H9 (cell line): ENCODE measurements at regions not wholly inside any gene's neighbourhood (a gene's known extent, or its start where the extent isn't known, plus 50 kb on each side); places are given as distances from the start of the nearest gene placed in this dataset.
A peak's percentile ranks its signal among the peaks of the same experiment; 100 is the strongest.

Experiments
- DNase-seq: peaks from one replicate; pipeline ENCODE4 v3.0.0-alpha.2; 2017
- H2AFZ ChIP-seq: one replicate; pipeline ENCODE4 v1.6.1; 2013; ENCODE audit warnings: mild to moderate bottlenecking, low read length, control low read depth, moderate library complexity
- H2AK5ac ChIP-seq: 2 replicates; pipeline ENCODE4 v1.6.1; 2013; ENCODE audit warnings: low read length, control low read depth, mixed read lengths; ENCODE audit not compliant: insufficient read length
- H2BK120ac ChIP-seq: one replicate; pipeline ENCODE4 v1.6.1; 2013; ENCODE audit warnings: low read depth, mild to moderate bottlenecking, low read length, control low read depth, inconsistent platforms; ENCODE audit not compliant: poor library complexity, severe bottlenecking
- H2BK12ac ChIP-seq: 2 replicates; pipeline ENCODE4 v1.6.1; 2013; ENCODE audit warnings: low read length, control low read depth, mixed read lengths, low read depth; ENCODE audit not compliant: insufficient read length
- H2BK15ac ChIP-seq: 2 replicates; pipeline ENCODE4 v1.6.1; 2013; ENCODE audit warnings: low read depth, low read length, control low read depth
- H2BK20ac ChIP-seq: one replicate; pipeline ENCODE4 v1.6.1; 2013; ENCODE audit warnings: low read depth, mild to moderate bottlenecking, low read length, control low read depth, inconsistent platforms; ENCODE audit not compliant: poor library complexity, severe bottlenecking
- H2BK5ac ChIP-seq: 2 replicates; pipeline ENCODE4 v1.6.1; 2013; ENCODE audit warnings: low read length, control low read depth, mixed read lengths; ENCODE audit not compliant: insufficient read length
- H3K14ac ChIP-seq: 2 replicates; pipeline ENCODE4 v1.6.1; 2013; ENCODE audit warnings: low read length, control low read depth; ENCODE audit not compliant: insufficient read depth
- H3K18ac ChIP-seq: 2 replicates; pipeline ENCODE4 v1.6.1; 2013; ENCODE audit warnings: low read depth, mild to moderate bottlenecking, mixed read lengths, low read length, control low read depth; ENCODE audit not compliant: insufficient read length
- H3K23ac ChIP-seq: 2 replicates; pipeline ENCODE4 v1.6.1; 2013; ENCODE audit warnings: low read length, control low read depth, mixed read lengths, low read depth; ENCODE audit not compliant: insufficient read length
- H3K23me2 ChIP-seq: 2 replicates; pipeline ENCODE4 v1.6.1; 2013; ENCODE audit warnings: low read depth, mild to moderate bottlenecking, mixed read lengths, low read length, control low read depth; ENCODE audit not compliant: insufficient read length, poor library complexity, severe bottlenecking
- H3K27ac ChIP-seq: 2 replicates; pipeline ENCODE4 v1.5.1; 2013; ENCODE audit warnings: low read length, control low read depth, mixed read lengths, low read depth; ENCODE audit not compliant: insufficient read length
- H3K27me3 ChIP-seq: 2 replicates; pipeline ENCODE4 v1.6.1; 2013; ENCODE audit warnings: low read length, control low read depth, inconsistent platforms; ENCODE audit not compliant: insufficient read depth
- H3K4ac ChIP-seq: 2 replicates; pipeline ENCODE4 v1.6.1; 2013; ENCODE audit warnings: low read depth, mild to moderate bottlenecking, control low read depth, inconsistent platforms, low read length, moderate library complexity
- H3K4me1 ChIP-seq: 2 replicates; pipeline ENCODE4 v1.6.1; 2013; ENCODE audit warnings: low read length, control low read depth, inconsistent platforms; ENCODE audit not compliant: insufficient read depth
- H3K4me2 ChIP-seq: 2 replicates; pipeline ENCODE4 v1.6.1; 2013; ENCODE audit warnings: low read length, control low read depth, mixed read lengths; ENCODE audit not compliant: insufficient read length, insufficient read depth
- H3K56ac ChIP-seq: 2 replicates; pipeline ENCODE4 v1.6.1; 2013; ENCODE audit warnings: low read depth, mild to moderate bottlenecking, mixed read lengths, low read length, control low read depth; ENCODE audit not compliant: insufficient read length
- H3K79me1 ChIP-seq: 2 replicates; pipeline ENCODE4 v1.6.1; 2013; ENCODE audit warnings: low read depth, mild to moderate bottlenecking, moderate library complexity, low read length, control low read depth, inconsistent platforms; ENCODE audit not compliant: insufficient read depth, poor library complexity, severe bottlenecking
- H3K79me2 ChIP-seq: 2 replicates; pipeline ENCODE4 v1.6.1; 2013; ENCODE audit warnings: low read length, control low read depth, inconsistent platforms; ENCODE audit not compliant: insufficient read depth
- H3K9ac ChIP-seq: 2 replicates; pipeline ENCODE4 v1.6.1; 2013; ENCODE audit warnings: low read length, control low read depth, mixed read lengths; ENCODE audit not compliant: insufficient read length; ENCODE audit errors: extremely low read depth
- H3K9me3 ChIP-seq: one replicate; pipeline ENCODE4 v1.6.1; 2013; ENCODE audit warnings: low read depth, low read length, inconsistent platforms; ENCODE audit not compliant: control insufficient read depth
- H3T11ph ChIP-seq: one replicate; pipeline ENCODE4 v1.6.1; 2013; ENCODE audit warnings: mild to moderate bottlenecking, low read length, control low read depth, inconsistent platforms
- H4K20me1 ChIP-seq: one replicate; pipeline ENCODE4 v1.6.1; 2013; ENCODE audit not compliant: control insufficient read depth, insufficient read length, insufficient read depth
- H4K5ac ChIP-seq: 2 replicates; pipeline ENCODE4 v1.6.1; 2013; ENCODE audit warnings: low read depth, mild to moderate bottlenecking, mixed read lengths, low read length, control low read depth; ENCODE audit not compliant: insufficient read length
- H4K8ac ChIP-seq: replicated peaks from 2 replicates; pipeline ENCODE4 v1.6.1; 2013; ENCODE audit warnings: low read length, control low read depth, mixed read lengths, low read depth; ENCODE audit not compliant: insufficient read length
- H4K91ac ChIP-seq: 2 replicates; pipeline ENCODE4 v1.6.1; 2013; ENCODE audit warnings: low read depth, mild to moderate bottlenecking, moderate library complexity, mixed read lengths, low read length, control low read depth; ENCODE audit not compliant: insufficient read length
- H3K27ac Mint-ChIP-seq, 3 experiments: 2 replicates in 2 of 3; 3 replicates in 1 of 3; pipeline ENCODE4 v1.8.0; 2020 to 2021; ENCODE audit warnings: mixed read lengths in 3 of 3, mild to moderate bottlenecking in 1 of 3, moderate library complexity in 1 of 3
- H3K27me3 Mint-ChIP-seq: 2 replicates; pipeline ENCODE4 v1.8.0; 2021; ENCODE audit warnings: low read depth, mild to moderate bottlenecking, moderate library complexity, mixed read lengths
- H3K36me3 Mint-ChIP-seq, 3 experiments: 2 replicates in 2 of 3; 3 replicates in 1 of 3; pipeline ENCODE4 v1.8.0; 2020 to 2021; ENCODE audit warnings: low read depth in 3 of 3, mixed read lengths in 3 of 3; ENCODE audit not compliant: insufficient read depth in 1 of 3
- H3K4me1 Mint-ChIP-seq, 2 experiments: 2 replicates each; pipeline ENCODE4 v1.8.0; 2020; ENCODE audit warnings: mixed read lengths in 2 of 2
- H3K4me3 Mint-ChIP-seq, 2 experiments: 2 replicates in 1 of 2; 3 replicates in 1 of 2; pipeline ENCODE4 v1.8.0; 2020 to 2021; ENCODE audit warnings: mild to moderate bottlenecking in 2 of 2, mixed read lengths in 2 of 2, moderate library complexity in 1 of 2
- H3K9me3 Mint-ChIP-seq, 2 experiments: 2 replicates in 1 of 2; 3 replicates in 1 of 2; pipeline ENCODE4 v1.8.0; 2020; ENCODE audit warnings: mild to moderate bottlenecking in 2 of 2, mixed read lengths in 2 of 2, moderate library complexity in 1 of 2
- WGBS: extraction: QIAGEN DNeasy Blood & Tissue Kit; methylation state at CpG from one replicate; pipeline ENCODE4 v1.1.7; 2013; ENCODE audit warnings: missing lambda C conversion rate, low lambda C conversion rate, mixed read lengths; ENCODE audit not compliant: insufficient read length; ENCODE audit errors: extremely low coverage; 5-methylcytosine and 5-hydroxymethylcytosine counted together
- TF ChIP-seq, protein P1 (sequence below): fragments of 200-600 bp; sonication (generic); conservative IDR thresholded peaks from 3 replicates; pipeline ENCODE4 v1.8.0; 2021; ENCODE audit warnings: antibody characterized with exemption, mild to moderate bottlenecking

DNA sequence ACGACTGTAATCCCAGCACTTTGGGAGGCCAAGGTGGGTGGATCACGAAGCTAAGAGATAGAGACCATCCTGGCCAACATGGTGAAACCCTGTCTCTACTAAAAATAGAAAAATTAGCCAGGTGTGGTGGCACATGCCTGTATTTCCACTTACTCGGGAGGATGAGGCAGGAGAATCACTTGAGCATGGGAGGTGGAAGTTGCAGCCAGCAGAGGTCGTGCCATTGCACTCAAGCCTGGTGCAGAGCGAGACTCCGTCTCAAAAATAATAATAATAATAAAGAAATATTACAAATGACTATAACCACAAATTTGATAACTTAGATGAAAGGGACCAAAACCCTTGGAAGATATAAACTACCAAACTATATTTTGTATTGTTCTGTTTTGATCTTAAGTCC, 226.3 kb upstream of the GULP1 start:
- no peak overlapping the region for H3K4ac ChIP-seq
- H3K4me2 ChIP-seq: no peak overlapping the region
- Mint-ChIP-seq H3K27me3 (no peaks in the 10 kb centered on the region), H3K36me3 (no peaks in the 10 kb centered on the region; a peak in 1 of 7 replicates), H3K4me3 (no peak overlapping the region), H3K27ac (no peak overlapping the region), H3K4me1 (peaks cover 4 to 5% of the 10 kb centered on the region in 2 experiments; a peak in 2 of 4 replicates), H3K9me3 (0 out of 5 replicates have a peak, but pooled peaks cover 0 to 3% of the 10 kb centered on the region in 2 experiments)
- no peak overlapping the region for H2BK20ac ChIP-seq
- no peak overlapping the region for H3T11ph ChIP-seq
- H4K91ac ChIP-seq: no peak overlapping the region
- H4K5ac ChIP-seq: no peak overlapping the region
- no peak overlapping the region for H2BK12ac ChIP-seq
- DNase-seq: peak; percentile 31
- no peak overlapping the region for H3K27ac ChIP-seq
- H4K8ac ChIP-seq: no peak overlapping the region
- no peak overlapping the region for H3K56ac ChIP-seq
- H3K23ac ChIP-seq: no peak overlapping the region
- no peak overlapping the region for H3K18ac ChIP-seq
- H2BK5ac ChIP-seq: no peak overlapping the region
- no CpG with 5 or more reads among the region's 6 CpGs for WGBS
- no peaks in the 10 kb centered on the region for H3K27me3 ChIP-seq
- H2BK15ac ChIP-seq: no peak overlapping the region
- H3K79me1 ChIP-seq: no peaks in the 10 kb centered on the region
- no peaks in the 10 kb centered on the region for H3K4me1 ChIP-seq
- no peak overlapping the region for H2AFZ ChIP-seq
- H3K14ac ChIP-seq: no peak overlapping the region
- H4K20me1 ChIP-seq: no peaks in the 10 kb centered on the region
- no peaks in the 10 kb centered on the region for H3K79me2 ChIP-seq
- H3K23me2 ChIP-seq: no peaks in the 10 kb centered on the region
- no peak overlapping the region for H3K9ac ChIP-seq
- no peaks in the 10 kb centered on the region for H3K9me3 ChIP-seq
- TF ChIP-seq, protein P1, sequence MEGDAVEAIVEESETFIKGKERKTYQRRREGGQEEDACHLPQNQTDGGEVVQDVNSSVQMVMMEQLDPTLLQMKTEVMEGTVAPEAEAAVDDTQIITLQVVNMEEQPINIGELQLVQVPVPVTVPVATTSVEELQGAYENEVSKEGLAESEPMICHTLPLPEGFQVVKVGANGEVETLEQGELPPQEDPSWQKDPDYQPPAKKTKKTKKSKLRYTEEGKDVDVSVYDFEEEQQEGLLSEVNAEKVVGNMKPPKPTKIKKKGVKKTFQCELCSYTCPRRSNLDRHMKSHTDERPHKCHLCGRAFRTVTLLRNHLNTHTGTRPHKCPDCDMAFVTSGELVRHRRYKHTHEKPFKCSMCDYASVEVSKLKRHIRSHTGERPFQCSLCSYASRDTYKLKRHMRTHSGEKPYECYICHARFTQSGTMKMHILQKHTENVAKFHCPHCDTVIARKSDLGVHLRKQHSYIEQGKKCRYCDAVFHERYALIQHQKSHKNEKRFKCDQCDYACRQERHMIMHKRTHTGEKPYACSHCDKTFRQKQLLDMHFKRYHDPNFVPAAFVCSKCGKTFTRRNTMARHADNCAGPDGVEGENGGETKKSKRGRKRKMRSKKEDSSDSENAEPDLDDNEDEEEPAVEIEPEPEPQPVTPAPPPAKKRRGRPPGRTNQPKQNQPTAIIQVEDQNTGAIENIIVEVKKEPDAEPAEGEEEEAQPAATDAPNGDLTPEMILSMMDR: peak; percentile 34; the same call in 2 of the 3 replicates
- H2AK5ac ChIP-seq: no peak overlapping the region
- no peak overlapping the region for H2BK120ac ChIP-seq
